IMR-90 (cell line): ENCODE measurements at regions not wholly inside any gene's neighbourhood (a gene's known extent, or its start where the extent isn't known, plus 50 kb on each side); places are given as distances from the start of the nearest gene placed in this dataset.

Experiments
- ATAC-seq: fragments of 200-7000 bp; cut with Tn5 transposase; 2 replicates; pipeline ENCODE4 v1.9.1; 2020; ENCODE audit warnings: low read depth, mild to moderate bottlenecking, moderate library complexity
- BruUV-seq: library from RNA; stranded (reverse); fragments of 400-500 nt; replicated peaks from 2 replicates; lab custom pipeline; 2021; lab: Mats Ljungman, UMichigan
- CTCF ChIA-PET: fragments of 300-600 bp; formaldehyde crosslinking; extraction: SDS; loops from one replicate; lab custom pipeline; 2021; ENCODE audit warnings: antibody characterized with exemption; lab: Yijun Ruan, JAX
- POLR2A ChIA-PET: fragments of 300-600 bp; sonication (Branson Sonifier 250); formaldehyde crosslinking; loops from one replicate; lab custom pipeline; 2022; ENCODE audit warnings: antibody characterized with exemption; ENCODE audit not compliant: unreplicated experiment; lab: Charles Lee
- DNase-seq: peaks from one replicate; pipeline ENCODE4 v3.0.0; 2013
- H2AFZ ChIP-seq: replicated peaks from 2 replicates; pipeline ENCODE3; 2013; ENCODE audit warnings: low read length, mild to moderate bottlenecking; ENCODE audit not compliant: poor library complexity
- H2AK5ac ChIP-seq: 2 replicates; pipeline ENCODE4 v1.6.1; 2013; ENCODE audit warnings: low read depth, low read length, inconsistent platforms
- H2AK9ac ChIP-seq: replicated peaks from 2 replicates; pipeline ENCODE3; 2013; ENCODE audit warnings: mild to moderate bottlenecking, low read depth, low read length, moderate library complexity; ENCODE audit not compliant: poor library complexity
- H2BK120ac ChIP-seq: 2 replicates; pipeline ENCODE4 v1.6.1; 2013; ENCODE audit warnings: low read depth, low read length, inconsistent platforms
- H2BK15ac ChIP-seq: 3 replicates; pipeline ENCODE4 v1.6.1; 2013; ENCODE audit warnings: low read depth, low read length, inconsistent platforms
- H2BK20ac ChIP-seq: 2 replicates; pipeline ENCODE4 v1.6.1; 2013; ENCODE audit warnings: low read depth, mild to moderate bottlenecking, inconsistent platforms, low read length, moderate library complexity
- H2BK5ac ChIP-seq: 2 replicates; pipeline ENCODE4 v1.6.1; 2013; ENCODE audit warnings: mild to moderate bottlenecking, low read depth, low read length, inconsistent platforms; ENCODE audit not compliant: poor library complexity, severe bottlenecking
- H3K14ac ChIP-seq: replicated peaks from 2 replicates; pipeline ENCODE4 v1.6.1; 2013; ENCODE audit warnings: low read depth, low read length, inconsistent platforms
- H3K18ac ChIP-seq: 2 replicates; pipeline ENCODE4 v1.6.1; 2013; ENCODE audit warnings: low read depth, low read length, control low read depth
- H3K23ac ChIP-seq: 2 replicates; pipeline ENCODE4 v1.6.1; 2013; ENCODE audit warnings: low read depth, low read length, inconsistent platforms
- H3K27ac ChIP-seq: 2 replicates; pipeline ENCODE4 v1.5.1; 2013; ENCODE audit warnings: mild to moderate bottlenecking, control low read depth, low read length; ENCODE audit not compliant: insufficient read depth
- H3K27me3 ChIP-seq: 2 replicates; pipeline ENCODE4 v1.6.1; 2013; ENCODE audit warnings: low read length; ENCODE audit not compliant: control insufficient read depth, insufficient read depth
- H3K36me3 ChIP-seq: 2 replicates; pipeline ENCODE4 v1.6.1; 2013; ENCODE audit warnings: low read length, mixed read lengths; ENCODE audit not compliant: control insufficient read depth, insufficient read depth
- H3K4ac ChIP-seq: 2 replicates; pipeline ENCODE4 v1.6.1; 2013; ENCODE audit warnings: low read depth, low read length, inconsistent platforms
- H3K4me1 ChIP-seq: 2 replicates; pipeline ENCODE4 v1.6.1; 2013; ENCODE audit warnings: low read length, mixed read lengths; ENCODE audit not compliant: control insufficient read depth, insufficient read depth
- H3K4me2 ChIP-seq: 2 replicates; pipeline ENCODE4 v1.6.1; 2013; ENCODE audit warnings: low read depth, mild to moderate bottlenecking, control low read depth, low read length, moderate library complexity
- H3K4me3 ChIP-seq: 2 replicates; pipeline ENCODE4 v1.5.1; 2013; ENCODE audit warnings: low read depth, mild to moderate bottlenecking, control low read depth, low read length, moderate library complexity; ENCODE audit not compliant: insufficient read depth
- H3K56ac ChIP-seq: 2 replicates; pipeline ENCODE4 v1.6.1; 2013; ENCODE audit warnings: low read length, inconsistent platforms; ENCODE audit not compliant: insufficient read depth; ENCODE audit errors: extremely low read depth
- H3K79me1 ChIP-seq, 2 experiments: 2 replicates each; pipeline ENCODE4 v1.6.1; 2013; ENCODE audit warnings: low read length in 2 of 2, inconsistent platforms in 1 of 2, low read depth in 1 of 2
- H3K9ac ChIP-seq: 2 replicates; pipeline ENCODE4 v1.6.1; 2013; ENCODE audit warnings: low read depth, low read length, control low read depth
- H3K9me1 ChIP-seq: 2 replicates; pipeline ENCODE4 v1.6.1; 2013; ENCODE audit warnings: low read length, inconsistent platforms; ENCODE audit not compliant: insufficient read depth
- H3K9me3 ChIP-seq: 2 replicates; pipeline ENCODE4 v1.6.1; 2013; ENCODE audit warnings: low read length; ENCODE audit not compliant: control insufficient read depth, insufficient read depth
- H4K20me1 ChIP-seq: 2 replicates; pipeline ENCODE4 v1.6.1; 2013; ENCODE audit warnings: low read length, inconsistent platforms; ENCODE audit not compliant: insufficient read depth
- H4K5ac ChIP-seq: 2 replicates; pipeline ENCODE4 v1.6.1; 2013; ENCODE audit warnings: mild to moderate bottlenecking, low read depth, low read length, control low read depth
- H4K8ac ChIP-seq, 2 experiments: 2 replicates each; pipeline ENCODE4 v1.6.1; 2013; ENCODE audit warnings: low read depth in 2 of 2, low read length in 2 of 2, control low read depth in 1 of 2, inconsistent platforms in 1 of 2
- H4K91ac ChIP-seq: 2 replicates; pipeline ENCODE4 v1.6.1; 2013; ENCODE audit warnings: low read depth, low read length, inconsistent platforms; ENCODE audit not compliant: insufficient read depth
- CEBPB ChIP-seq: IDR thresholded peaks from 2 replicates; pipeline ENCODE4 v1.6.1; 2012; ENCODE audit warnings: low read depth, low read length, improper control_type of control experiment
- USF2 ChIP-seq: fragments of 150-350 bp; IDR thresholded peaks from 2 replicates; pipeline ENCODE4 v1.6.1; 2017; ENCODE audit warnings: mild to moderate bottlenecking, antibody characterized with exemption, low read length, low read depth
- dilution Hi-C: fragments of 300-500 bp; cut with HindIII; formaldehyde crosslinking; loops from one replicate; pipeline ENCODE4 v1.14.3; 2018; ENCODE audit warnings: low sequenced_read_pairs; ENCODE audit not compliant: unreplicated experiment
- in situ Hi-C: fragments of 300-500 bp; cut with MboI; formaldehyde crosslinking; loops from 3 replicates; pipeline ENCODE4 v1.14.3; 2019; ENCODE audit warnings: low sequenced_read_pairs, inconsistent platforms, mixed read lengths
- intact Hi-C: fragments of 100-400 bp; cut with micrococcal nuclease; formaldehyde crosslinking; loops from 2 replicates; pipeline ENCODE4 v1.10.0; 2022

DNA sequence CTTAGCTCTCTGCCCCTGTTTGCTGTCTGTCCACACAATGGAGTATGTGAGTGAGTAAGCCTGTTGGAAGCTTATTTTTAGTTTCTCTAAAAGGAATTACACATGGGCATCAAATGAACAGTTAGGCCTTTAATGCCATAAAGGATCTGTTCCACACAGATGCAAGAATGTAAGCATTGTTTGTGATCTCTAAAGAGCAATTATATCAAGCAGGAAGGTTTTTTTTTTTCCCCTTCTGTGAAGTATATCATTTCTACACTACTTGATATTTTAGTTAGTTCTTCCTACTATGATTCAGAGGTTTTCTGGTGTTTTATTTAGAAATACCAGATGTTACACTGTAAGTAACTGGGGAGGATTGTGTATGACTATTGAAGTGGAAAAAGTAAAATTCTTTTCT lies 627.5 kb downstream of the COL12A1 start:
- 0 out of 4 replicates have a peak, but pooled peaks cover 0 to 4% of the 10 kb centered on the region in 2 experiments for H3K79me1 ChIP-seq
- peaks cover 10% of the 10 kb centered on the region for H3K4me1 ChIP-seq
- POLR2A ChIA-PET: interaction anchor here (0.6 kb wide), 1 partner anchor 280 kb away, joined by 3 read pairs; no protein-coding TSS in a partner anchor
- H3K23ac ChIP-seq: peak overlapping the region; percentile 48; the same call in 1 of the 2 replicates
- CTCF ChIA-PET: interaction anchor here (1.0 to 1.2 kb wide), 2 partner anchors 169 to 626 kb away, joined by 3 to 4 read pairs; no protein-coding TSS in a partner anchor
- no peak overlapping the region for H2AK9ac ChIP-seq
- in situ Hi-C loops: no loop called here
- BruUV-seq: no TSS peak
- ATAC-seq (peak; percentile 91), DNase-seq (peak; percentile 89)
- peak overlapping the region; percentile 67 for H2AFZ ChIP-seq
- no peak overlapping the region for H3K9ac ChIP-seq
- peak overlapping the region; percentile 97 for H2BK5ac ChIP-seq
- peak overlapping the region; percentile 30 for H3K14ac ChIP-seq
- H2BK120ac ChIP-seq: peak overlapping the region; percentile 60
- TF ChIP-seq CEBPB (peak; percentile 51; the same call in 1 of the 2 replicates), USF2 (no peak)
- no peaks in the 10 kb centered on the region for H3K9me3 ChIP-seq
- H3K9me1 ChIP-seq: peaks cover 7% of the 10 kb centered on the region
- intact Hi-C loops: loop anchor here (5.0 to 10.0 kb wide), 2 partner anchors 494 to 629 kb away; partner anchors contain the start of gene COL12A1
- H3K56ac ChIP-seq: 0 out of 2 replicates have a peak overlapping the region, but pooled peaks have one; percentile 74
- H3K36me3 ChIP-seq: no peaks in the 10 kb centered on the region
- H3K27ac ChIP-seq: peak overlapping the region; percentile 77
- dilution Hi-C loops: no loop called here
- H4K91ac ChIP-seq: peak overlapping the region; percentile 58; the same call in 1 of the 2 replicates
- no peak overlapping the region for H3K4me3 ChIP-seq
- peak overlapping the region; percentile 79 for H3K4ac ChIP-seq
- H3K18ac ChIP-seq: peak overlapping the region; percentile 51; the same call in 1 of the 2 replicates
- H2BK20ac ChIP-seq: peak overlapping the region; percentile 73; the same call in 1 of the 2 replicates
- H4K20me1 ChIP-seq: no peaks in the 10 kb centered on the region
- 0 out of 2 replicates have a peak overlapping the region, but pooled peaks have one; percentile 5 for H2AK5ac ChIP-seq
- H4K8ac ChIP-seq: peak overlapping the region in 1 of 2 experiments; percentile 13; a peak in 2 of 4 replicates
- peak overlapping the region; percentile 30; the same call in 1 of the 3 replicates for H2BK15ac ChIP-seq
- H4K5ac ChIP-seq: peak overlapping the region; percentile 33; the same call in 1 of the 2 replicates
- no peaks in the 10 kb centered on the region for H3K27me3 ChIP-seq
- H3K4me2 ChIP-seq: peak overlapping the region; percentile 38
